IPS-NIHi11 (cell line): ENCODE measurements at regions not wholly inside any gene's neighbourhood (a gene's known extent, or its start where the extent isn't known, plus 50 kb on each side); places are given as distances from the start of the nearest gene placed in this dataset.

Experiments used
- DNase-seq: peaks from one replicate; pipeline ENCODE4 v3.0.0; 2012; ENCODE audit warnings: mixed read lengths, low spot score

GRCh38 chr13:99640260-99640659 is 139.0 kb downstream of the TM9SF2 start:
- no peak for DNase-seq

GRCh38 chr13:99639126-99639525 is 137.9 kb downstream of the TM9SF2 start:
- DNase-seq = no peak

- DNase-seq = no peak
These were observed 135.6 kb downstream of the TM9SF2 start for GRCh38 chr13:99636728-99637353.

GRCh38 chr13:99636306-99636705 is 135.0 kb downstream of the TM9SF2 start:
- no peak for DNase-seq

- no peak for DNase-seq
These were observed 133.4 kb downstream of the TM9SF2 start for GRCh38 chr13:99634672-99635071.

- DNase-seq = no peak
These were observed 129.1 kb downstream of the TM9SF2 start for GRCh38 chr13:99630269-99630898.

- DNase-seq = no peak
These were observed 128.4 kb downstream of the TM9SF2 start for GRCh38 chr13:99629641-99630040.

- no peak for DNase-seq
These were observed 127.2 kb downstream of the TM9SF2 start for GRCh38 chr13:99628442-99628841.

GRCh38 chr13:99626461-99627082 is 125.3 kb downstream of the TM9SF2 start:
- peak; percentile 27 for DNase-seq

- no peak for DNase-seq
These were observed 123.8 kb downstream of the TM9SF2 start for GRCh38 chr13:99624936-99625540.

GRCh38 chr13:99620806-99621205 is 119.5 kb downstream of the TM9SF2 start:
- no peak for DNase-seq

GRCh38 chr13:99619207-99619606 is 117.9 kb downstream of the TM9SF2 start:
- no peak for DNase-seq

- DNase-seq = peak; percentile 51
These were observed 116.4 kb downstream of the TM9SF2 start for GRCh38 chr13:99617474-99618255.

- no peak for DNase-seq
These were observed 113.2 kb downstream of the TM9SF2 start for GRCh38 chr13:99614465-99614885.
